ENCODE measurements at regions not wholly inside any gene's neighbourhood (a gene's known extent, or its start where the extent isn't known, plus 50 kb on each side); places are given as distances from the start of the nearest gene placed in this dataset.

DNA sequence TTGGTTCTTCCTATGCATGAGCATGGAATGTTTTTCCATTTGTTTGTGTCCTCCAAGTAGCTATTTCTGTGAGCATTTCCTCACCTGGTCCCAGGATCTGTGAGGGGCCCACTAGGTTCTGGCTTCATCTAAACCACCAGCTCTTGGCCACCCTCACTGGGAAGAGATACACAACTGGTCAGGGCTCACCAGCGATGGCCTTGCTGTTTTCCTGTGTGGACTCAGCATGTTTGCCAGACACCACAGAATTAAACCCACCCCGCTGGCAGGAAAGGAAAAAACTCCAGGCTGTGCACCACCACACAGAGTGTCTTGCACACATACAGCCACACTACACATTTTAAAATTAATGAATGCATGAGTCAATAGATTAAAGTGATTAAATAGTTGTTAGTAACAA is 65.1 kb upstream of the NXT1 start:
- Mint-ChIP-seq H3K4me3 (ENCODE audit: unreplicated experiment) (no peak overlapping the region), H3K9me3 (ENCODE audit: low read depth) (no peaks in the 10 kb centered on the region), H3K36me3 (ENCODE audit: low read depth) (no peaks in the 10 kb centered on the region), H3K27me3 (ENCODE audit: low read depth) (peaks cover 8% of the 10 kb centered on the region), H3K27ac (ENCODE audit: unreplicated experiment) (no peak overlapping the region), H3K4me1 (ENCODE audit: low read depth) (no peaks in the 10 kb centered on the region)
- no peak for DNase-seq (ENCODE audit: low spot score)
- no peak for TF ChIP-seq CTCF (IDR thresholded peaks at IDR 0.05)

DNA sequence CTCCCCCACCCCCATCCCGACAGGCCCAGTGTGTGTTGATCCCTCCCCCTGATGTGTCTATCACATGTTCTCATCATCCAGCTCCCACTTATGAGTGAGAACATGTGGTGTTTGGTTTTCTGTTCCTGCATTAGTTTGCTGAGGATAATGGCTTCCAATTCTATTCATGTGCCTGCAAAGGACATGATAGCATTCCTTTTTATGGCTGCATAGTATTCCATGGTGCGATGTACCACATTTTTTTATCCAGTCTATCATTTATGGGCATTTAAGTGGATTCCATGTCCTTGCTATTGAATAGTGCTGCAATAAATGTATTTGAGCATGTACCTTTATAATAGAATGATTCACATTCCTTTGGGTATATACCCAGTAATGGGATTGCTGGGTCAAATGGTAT is 66.6 kb upstream of the NXT1 start:
- TF ChIP-seq CTCF (IDR thresholded peaks at IDR 0.05), result no peak
- Mint-ChIP-seq H3K27ac (ENCODE audit: unreplicated experiment) (no peak overlapping the region), H3K9me3 (ENCODE audit: low read depth) (no peaks in the 10 kb centered on the region), H3K4me1 (ENCODE audit: low read depth) (no peaks in the 10 kb centered on the region), H3K27me3 (ENCODE audit: low read depth) (peaks cover 3% of the 10 kb centered on the region), H3K36me3 (ENCODE audit: low read depth) (no peaks in the 10 kb centered on the region), H3K4me3 (ENCODE audit: unreplicated experiment) (no peak overlapping the region)
- DNase-seq (ENCODE audit: low spot score), result no peak

- Mint-ChIP-seq H3K4me1 (ENCODE audit: low read depth) (no peaks in the 10 kb centered on the region), H3K36me3 (ENCODE audit: low read depth) (no peaks in the 10 kb centered on the region), H3K9me3 (ENCODE audit: low read depth) (no peaks in the 10 kb centered on the region), H3K27me3 (ENCODE audit: low read depth) (peaks cover 3% of the 10 kb centered on the region), H3K27ac (ENCODE audit: unreplicated experiment) (no peak overlapping the region), H3K4me3 (ENCODE audit: unreplicated experiment) (no peak overlapping the region)
- no peak for DNase-seq (ENCODE audit: low spot score)
- no peak for TF ChIP-seq CTCF (IDR thresholded peaks at IDR 0.05)
Observed at GRCh38 chr20:23283096-23283850, 67.3 kb upstream of the NXT1 start.

GRCh38 chr20:23282546-23282945 is 68.0 kb upstream of the NXT1 start:
- H3K36me3 Mint-ChIP-seq (ENCODE audit: low read depth), result no peaks in the 10 kb centered on the region
- no peak for DNase-seq (ENCODE audit: low spot score)
- H3K4me1 Mint-ChIP-seq (ENCODE audit: low read depth), result no peaks in the 10 kb centered on the region
- H3K27me3 Mint-ChIP-seq (ENCODE audit: low read depth), result peaks cover 3% of the 10 kb centered on the region
- no peaks in the 10 kb centered on the region for H3K9me3 Mint-ChIP-seq (ENCODE audit: low read depth)
- H3K4me3 Mint-ChIP-seq (ENCODE audit: unreplicated experiment), result no peak overlapping the region
- no peak for TF ChIP-seq CTCF (IDR thresholded peaks at IDR 0.05)
- H3K27ac Mint-ChIP-seq (ENCODE audit: unreplicated experiment), result no peak overlapping the region

GRCh38 chr20:23282111-23282510 is 68.5 kb upstream of the NXT1 start:
- no peak for DNase-seq (ENCODE audit: low spot score)
- H3K27me3 Mint-ChIP-seq (ENCODE audit: low read depth), result peaks cover 3% of the 10 kb centered on the region
- H3K4me1 Mint-ChIP-seq (ENCODE audit: low read depth), result no peaks in the 10 kb centered on the region
- no peaks in the 10 kb centered on the region for H3K36me3 Mint-ChIP-seq (ENCODE audit: low read depth)
- no peak overlapping the region for H3K4me3 Mint-ChIP-seq (ENCODE audit: unreplicated experiment)
- no peaks in the 10 kb centered on the region for H3K9me3 Mint-ChIP-seq (ENCODE audit: low read depth)
- H3K27ac Mint-ChIP-seq (ENCODE audit: unreplicated experiment), result no peak overlapping the region
- no peak for TF ChIP-seq CTCF (IDR thresholded peaks at IDR 0.05)

Data from chondrocyte (in vitro differentiated cells).